Suprapubic skin (tissue), 4 donors: ENCODE measurements at regions not wholly inside any gene's neighbourhood (a gene's known extent, or its start where the extent isn't known, plus 50 kb on each side); places are given as distances from the start of the nearest gene placed in this dataset.

Experiments
- DNase-seq, 2 donors: peaks; one replicate each; pipeline ENCODE4 v3.0.0-alpha.2; 2019; ENCODE audit warnings: low spot score in 2 of 2
- H3K27ac ChIP-seq: fragments of 200-600 bp; sonication (generic); one replicate; pipeline ENCODE4 v1.5.1; 2019
- H3K27me3 ChIP-seq: fragments of 200-600 bp; sonication (generic); one replicate; pipeline ENCODE4 v1.5.1; 2019
- H3K36me3 ChIP-seq: fragments of 200-600 bp; sonication (generic); one replicate; pipeline ENCODE4 v1.5.1; 2019
- H3K4me1 ChIP-seq: fragments of 200-600 bp; sonication (generic); one replicate; pipeline ENCODE4 v1.5.1; 2019
- H3K4me3 ChIP-seq: fragments of 200-600 bp; sonication (generic); one replicate; pipeline ENCODE4 v1.5.1; 2019; ENCODE audit warnings: mild to moderate bottlenecking
- H3K9me3 ChIP-seq: fragments of 200-600 bp; sonication (generic); one replicate; pipeline ENCODE4 v1.5.1; 2019
- EP300 ChIP-seq: sonication (generic); formaldehyde crosslinking; IDR thresholded peaks from one replicate; pipeline ENCODE4 v1.6.1; 2017; ENCODE audit warnings: antibody characterized with exemption
- POLR2A ChIP-seq, 2 donors: fragments of 450-650 bp; IDR thresholded peaks; one replicate each; pipeline ENCODE4 v1.6.1; 2017; ENCODE audit warnings: antibody characterized with exemption in 2 of 2, mild to moderate bottlenecking in 2 of 2, moderate library complexity in 2 of 2
- POLR2AphosphoS5 ChIP-seq, 3 donors: sonication (generic); formaldehyde crosslinking; IDR thresholded peaks; one replicate each; pipeline ENCODE4 v1.6.1; 2017; ENCODE audit warnings: antibody characterized with exemption in 3 of 3
- WGBS: methylation state at CpG from one replicate; pipeline ENCODE4 v1.1.5; 2018; 5-methylcytosine and 5-hydroxymethylcytosine counted together
- TF ChIP-seq, protein P1 (sequence below), 2 donors: fragments of 200-600 bp in 1 of 2; fragments of 450-650 bp in 1 of 2; sonication (generic) in 1 of 2; IDR thresholded peaks; one replicate each; pipeline ENCODE4 v1.5.1; 2016 to 2019; ENCODE audit warnings: antibody characterized with exemption in 2 of 2, mild to moderate bottlenecking in 1 of 2, moderate library complexity in 1 of 2

GRCh38 chr12:25419595-25419994 lies 133.5 kb downstream of the LMNTD1 start:
- H3K36me3 ChIP-seq = no peaks in the 10 kb centered on the region
- 94% methylated on average over 2 of the region's 2 CpGs for WGBS
- no peaks in the 10 kb centered on the region for H3K9me3 ChIP-seq
- TF ChIP-seq POLR2AphosphoS5 (IDR thresholded peaks at IDR 0.05) (no peak), POLR2A (IDR thresholded peaks at IDR 0.05) (no peak), EP300 (no peak)
- TF ChIP-seq, protein P1, sequence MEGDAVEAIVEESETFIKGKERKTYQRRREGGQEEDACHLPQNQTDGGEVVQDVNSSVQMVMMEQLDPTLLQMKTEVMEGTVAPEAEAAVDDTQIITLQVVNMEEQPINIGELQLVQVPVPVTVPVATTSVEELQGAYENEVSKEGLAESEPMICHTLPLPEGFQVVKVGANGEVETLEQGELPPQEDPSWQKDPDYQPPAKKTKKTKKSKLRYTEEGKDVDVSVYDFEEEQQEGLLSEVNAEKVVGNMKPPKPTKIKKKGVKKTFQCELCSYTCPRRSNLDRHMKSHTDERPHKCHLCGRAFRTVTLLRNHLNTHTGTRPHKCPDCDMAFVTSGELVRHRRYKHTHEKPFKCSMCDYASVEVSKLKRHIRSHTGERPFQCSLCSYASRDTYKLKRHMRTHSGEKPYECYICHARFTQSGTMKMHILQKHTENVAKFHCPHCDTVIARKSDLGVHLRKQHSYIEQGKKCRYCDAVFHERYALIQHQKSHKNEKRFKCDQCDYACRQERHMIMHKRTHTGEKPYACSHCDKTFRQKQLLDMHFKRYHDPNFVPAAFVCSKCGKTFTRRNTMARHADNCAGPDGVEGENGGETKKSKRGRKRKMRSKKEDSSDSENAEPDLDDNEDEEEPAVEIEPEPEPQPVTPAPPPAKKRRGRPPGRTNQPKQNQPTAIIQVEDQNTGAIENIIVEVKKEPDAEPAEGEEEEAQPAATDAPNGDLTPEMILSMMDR (IDR thresholded peaks at IDR 0.05) = no peak
- peaks cover 6% of the 10 kb centered on the region for H3K4me1 ChIP-seq
- no peak overlapping the region for H3K4me3 ChIP-seq
- H3K27ac ChIP-seq = no peak overlapping the region
- no peaks in the 10 kb centered on the region for H3K27me3 ChIP-seq
- DNase-seq = no peak

DNA sequence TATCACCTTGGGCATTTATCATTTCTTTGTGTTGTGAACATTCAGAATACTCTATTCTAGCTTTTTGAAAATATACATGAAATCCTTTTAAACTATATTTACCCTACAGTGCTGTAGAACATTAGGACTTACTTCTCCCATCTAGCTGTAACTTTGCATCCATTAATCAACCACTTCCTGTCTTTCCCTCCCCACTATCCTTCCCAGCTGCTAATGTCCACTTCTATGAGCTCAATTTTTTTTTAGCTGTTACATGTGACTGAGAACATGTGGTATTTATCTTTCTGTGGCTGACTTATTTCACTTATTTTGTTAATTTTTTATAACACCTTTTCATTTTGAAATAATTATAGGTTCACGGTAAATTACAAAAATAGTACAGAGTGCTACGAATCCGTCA lies 136.0 kb downstream of the LMNTD1 start:
- no peak for DNase-seq
- 94% methylated on average over 3 of the region's 3 CpGs for WGBS
- Histone ChIP-seq H3K4me3 (no peak overlapping the region), H3K9me3 (no peaks in the 10 kb centered on the region), H3K4me1 (no peaks in the 10 kb centered on the region), H3K27me3 (no peaks in the 10 kb centered on the region), H3K27ac (no peak overlapping the region), H3K36me3 (no peaks in the 10 kb centered on the region)
- TF ChIP-seq, protein P1 (IDR thresholded peaks at IDR 0.05) = no peak
- TF ChIP-seq POLR2AphosphoS5 (IDR thresholded peaks at IDR 0.05) (no peak), EP300 (no peak), POLR2A (IDR thresholded peaks at IDR 0.05) (no peak)

DNA sequence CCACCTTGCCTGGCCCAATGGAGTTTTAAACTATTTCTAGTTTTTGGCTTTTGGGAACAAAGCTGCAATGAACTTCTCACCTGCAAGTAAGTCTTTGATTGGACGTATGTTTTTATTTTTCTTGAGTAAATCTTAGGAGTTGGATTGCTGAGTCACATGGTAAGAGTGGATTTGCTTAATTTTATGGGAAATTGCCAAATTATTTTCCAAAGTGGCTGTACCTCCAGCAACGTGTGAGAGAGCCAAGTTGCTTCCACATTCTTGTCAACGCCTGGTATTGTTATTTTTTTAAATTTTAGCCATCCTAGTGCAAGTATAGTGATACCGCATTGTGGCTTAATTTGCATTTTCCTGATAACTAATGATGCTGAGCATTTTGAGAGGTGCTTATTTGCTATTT lies 136.6 kb downstream of the LMNTD1 start:
- H3K36me3 ChIP-seq = no peaks in the 10 kb centered on the region
- H3K27ac ChIP-seq = no peak overlapping the region
- TF ChIP-seq, protein P1 (IDR thresholded peaks at IDR 0.05) = no peak
- TF ChIP-seq POLR2A (IDR thresholded peaks at IDR 0.05) (no peak), EP300 (no peak), POLR2AphosphoS5 (IDR thresholded peaks at IDR 0.05) (no peak)
- no peaks in the 10 kb centered on the region for H3K4me1 ChIP-seq
- H3K4me3 ChIP-seq = no peak overlapping the region
- DNase-seq = no peak
- H3K27me3 ChIP-seq = no peaks in the 10 kb centered on the region
- 63% methylated on average over 4 of the region's 4 CpGs for WGBS
- no peaks in the 10 kb centered on the region for H3K9me3 ChIP-seq

DNA sequence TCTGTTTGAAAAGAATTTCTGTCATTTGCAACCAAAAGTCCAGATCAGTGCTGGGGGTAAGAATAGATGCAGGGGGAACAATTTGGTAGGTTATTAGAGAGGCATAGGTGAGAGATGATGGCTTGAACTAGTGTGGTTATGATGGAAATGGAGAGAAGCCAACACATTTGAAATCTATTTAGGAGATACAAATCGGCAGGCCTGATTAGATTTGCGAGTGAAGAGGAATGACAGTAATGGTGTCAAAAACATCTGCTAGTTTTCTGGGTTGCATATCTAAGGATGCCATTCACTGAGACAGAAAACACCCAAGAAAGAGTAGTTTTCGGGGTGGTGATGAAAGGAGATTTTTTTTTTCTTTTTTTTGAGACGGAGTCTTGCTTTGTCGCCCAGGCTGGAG lies 138.1 kb downstream of the LMNTD1 start:
- H3K9me3 ChIP-seq = no peaks in the 10 kb centered on the region
- WGBS = 88% methylated on average over 5 of the region's 5 CpGs
- H3K27ac ChIP-seq = no peak overlapping the region
- TF ChIP-seq, protein P1 (IDR thresholded peaks at IDR 0.05) = no peak
- TF ChIP-seq POLR2A (IDR thresholded peaks at IDR 0.05) = no peak
- TF ChIP-seq EP300 = no peak
- TF ChIP-seq POLR2AphosphoS5 (IDR thresholded peaks at IDR 0.05) = no peak
- H3K4me3 ChIP-seq = no peak overlapping the region
- no peak for DNase-seq
- no peaks in the 10 kb centered on the region for H3K27me3 ChIP-seq
- H3K36me3 ChIP-seq = no peaks in the 10 kb centered on the region
- no peaks in the 10 kb centered on the region for H3K4me1 ChIP-seq

DNA sequence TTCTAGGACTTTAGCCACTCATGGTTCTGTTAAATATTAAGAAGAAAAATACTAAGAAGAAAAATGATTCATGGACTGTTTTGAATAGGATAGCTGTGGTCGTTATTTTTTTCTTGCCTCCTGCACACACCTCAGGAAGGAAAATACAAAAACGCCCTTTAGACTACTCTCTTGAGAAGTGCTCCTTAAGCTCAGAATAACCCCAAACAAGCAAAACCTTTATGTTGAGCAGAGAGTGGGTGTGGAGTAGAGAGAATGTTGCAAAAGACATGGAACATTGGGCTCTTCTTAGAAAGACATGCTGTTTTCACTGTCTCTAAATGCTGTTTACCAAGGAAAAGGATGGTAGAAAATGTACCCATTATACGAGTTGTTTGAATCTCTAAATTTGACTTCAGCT lies 140.3 kb downstream of the LMNTD1 start:
- DNase-seq = no peak
- TF ChIP-seq POLR2A (IDR thresholded peaks at IDR 0.05) = no peak
- TF ChIP-seq EP300 = no peak
- TF ChIP-seq, protein P1 (IDR thresholded peaks at IDR 0.05) = no peak
- TF ChIP-seq POLR2AphosphoS5 (IDR thresholded peaks at IDR 0.05) = no peak
- no peaks in the 10 kb centered on the region for H3K27me3 ChIP-seq
- no peaks in the 10 kb centered on the region for H3K9me3 ChIP-seq
- no peak overlapping the region for H3K4me3 ChIP-seq
- WGBS = 75% methylated on average over 3 of the region's 3 CpGs
- no peak overlapping the region for H3K27ac ChIP-seq
- H3K36me3 ChIP-seq = no peaks in the 10 kb centered on the region
- H3K4me1 ChIP-seq = no peaks in the 10 kb centered on the region
